OCI-LY7 (cell line): ENCODE measurements at regions not wholly inside any gene's neighbourhood (a gene's known extent, or its start where the extent isn't known, plus 50 kb on each side); places are given as distances from the start of the nearest gene placed in this dataset.
"Not testable (repeated sequence)": the region's sequence is repeated elsewhere in the genome, so short reads cannot be mapped to it uniquely, and the experiment has no call there.

Experiments used
- CTCF ChIP-seq: fragments of 200-600 bp; sonication (generic); conservative IDR thresholded peaks from 2 replicates; pipeline ENCODE4 v1.5.1; 2014; ENCODE audit warnings: mild to moderate bottlenecking, antibody characterized with exemption, low read length, moderate library complexity, mixed read lengths
- EZH2phosphoT487 ChIP-seq: fragments of 200-600 bp; sonication (generic); IDR thresholded peaks from 2 replicates; pipeline ENCODE4 v1.6.1; 2018; ENCODE audit warnings: low read depth, borderline replicate concordance, mild to moderate bottlenecking, mixed run types, antibody characterized with exemption, low read length, moderate library complexity, mixed read lengths

- TF ChIP-seq CTCF, EZH2phosphoT487: not testable (repeated sequence)
Measured at GRCh38 chr16:16613212-16613611, 234.3 kb downstream of the NPIPA7 start.
